HEK293 (cell line): ENCODE measurements at regions not wholly inside any gene's neighbourhood (a gene's known extent, or its start where the extent isn't known, plus 50 kb on each side); places are given as distances from the start of the nearest gene placed in this dataset.

Experiments used
- ATF2 ChIP-seq: fragments of 450-650 bp; formaldehyde crosslinking; IDR thresholded peaks from 2 replicates; pipeline ENCODE4 v1.5.1; 2016; ENCODE audit warnings: missing biosample characterization, missing genetic modification characterization, low read depth
- BCL11B ChIP-seq: fragments of 450-650 bp; formaldehyde crosslinking; IDR thresholded peaks from 2 replicates; pipeline ENCODE4 v1.5.1; 2016; ENCODE audit warnings: low read depth, missing biosample characterization, missing genetic modification characterization
- CTCF ChIP-seq: fragments of 450-650 bp; formaldehyde crosslinking; IDR thresholded peaks from 2 replicates; pipeline ENCODE4 v1.5.1; 2016; ENCODE audit warnings: missing biosample characterization, missing genetic modification characterization
- REST ChIP-seq: fragments of 450-650 bp; formaldehyde crosslinking; IDR thresholded peaks from 2 replicates; pipeline ENCODE4 v1.5.1; 2016; ENCODE audit warnings: missing biosample characterization, missing genetic modification characterization
- TCF7L2 ChIP-seq: IDR thresholded peaks from 2 replicates; pipeline ENCODE4 v1.6.1; 2011; ENCODE audit warnings: low read depth, mild to moderate bottlenecking, inconsistent platforms, low read length, moderate library complexity, borderline replicate concordance
- ZNF155 ChIP-seq: fragments of 450-650 bp; formaldehyde crosslinking; IDR thresholded peaks from 2 replicates; pipeline ENCODE4 v1.5.1; 2016; ENCODE audit warnings: missing biosample characterization, missing genetic modification characterization
- ZNF23 ChIP-seq: fragments of 450-650 bp; formaldehyde crosslinking; IDR thresholded peaks from 2 replicates; pipeline ENCODE4 v1.5.1; 2016; ENCODE audit warnings: missing biosample characterization, missing genetic modification characterization, borderline replicate concordance
- ZNF274 ChIP-seq, 2 experiments: fragments of 200-500 bp in 1 of 2; fragments of 450-650 bp in 1 of 2; sonication (Bioruptor generic) in 1 of 2; formaldehyde crosslinking in 1 of 2; IDR thresholded peaks; 2 replicates each; pipeline versions ENCODE4 v1.5.1 to v1.6.1; 2014 to 2016; ENCODE audit warnings: borderline replicate concordance in 1 of 2, inconsistent platforms in 1 of 2, low read length in 1 of 2, missing biosample characterization in 1 of 2, missing genetic modification characterization in 1 of 2
- ZNF549 ChIP-seq: fragments of 450-650 bp; IDR thresholded peaks from 2 replicates; pipeline ENCODE4 v1.5.1; 2018; ENCODE audit warnings: missing biosample characterization, missing genetic modification characterization, mild to moderate bottlenecking, inconsistent platforms, moderate library complexity
- ZNF629 ChIP-seq: fragments of 450-650 bp; formaldehyde crosslinking; IDR thresholded peaks from 2 replicates; pipeline ENCODE4 v1.5.1; 2017; ENCODE audit warnings: missing biosample characterization, missing genetic modification characterization
- ZNF660 ChIP-seq: fragments of 450-650 bp; IDR thresholded peaks from 2 replicates; pipeline ENCODE4 v1.5.1; 2018; ENCODE audit warnings: missing biosample characterization, mild to moderate bottlenecking, missing genetic modification characterization
- ZNF704 ChIP-seq: fragments of 450-650 bp; formaldehyde crosslinking; IDR thresholded peaks from 2 replicates; pipeline ENCODE4 v1.5.1; 2016; ENCODE audit warnings: missing biosample characterization, missing genetic modification characterization
- ZNF768 ChIP-seq: fragments of 450-650 bp; formaldehyde crosslinking; IDR thresholded peaks from 2 replicates; pipeline ENCODE4 v1.5.1; 2018; ENCODE audit warnings: missing biosample characterization, mild to moderate bottlenecking, missing genetic modification characterization
- ZSCAN30 ChIP-seq: fragments of 450-650 bp; IDR thresholded peaks from 2 replicates; pipeline ENCODE4 v1.5.1; 2018; ENCODE audit warnings: missing biosample characterization, mild to moderate bottlenecking, missing genetic modification characterization, moderate library complexity

GRCh38 chr4:18666322-18666721 is 644.8 kb upstream of the LCORL start:
- TF ChIP-seq ZNF629 (tag by site-specific recombination) (no peak), ZNF274 (IDR thresholded peaks at IDR 0.05; ENCODE audit: low read length) (no peak), ZNF274 (tag by site-specific recombination; IDR thresholded peaks at IDR 0.05; ENCODE audit: borderline replicate concordance) (no peak), TCF7L2 (no peak), ZNF549 (tag by site-specific recombination) (no peak), ZNF768 (no peak), ZNF704 (tag by site-specific recombination) (no peak), REST (tag by site-specific recombination) (no peak), BCL11B (tag by site-specific recombination) (no peak), ZNF23 (tag by site-specific recombination) (no peak), ZNF155 (no peak), CTCF (tag by site-specific recombination) (no peak), ATF2 (no peak), ZNF660 (tag by site-specific recombination) (no peak), ZSCAN30 (tag by site-specific recombination) (no peak)
